Vagina (tissue), 2 donors: ENCODE measurements at regions not wholly inside any gene's neighbourhood (a gene's known extent, or its start where the extent isn't known, plus 50 kb on each side); places are given as distances from the start of the nearest gene placed in this dataset.

ENCODE experiments used
- POLR2A ChIP-seq, 2 donors: fragments of 450-650 bp; IDR thresholded peaks; one replicate each; pipeline ENCODE4 v1.6.1; 2017; ENCODE audit warnings: antibody characterized with exemption in 2 of 2, mild to moderate bottlenecking in 2 of 2, moderate library complexity in 2 of 2
- POLR2AphosphoS5 ChIP-seq, 2 donors: sonication (generic); formaldehyde crosslinking; IDR thresholded peaks; one replicate each; pipeline ENCODE4 v1.9.0; 2017; ENCODE audit warnings: antibody characterized with exemption in 2 of 2, mild to moderate bottlenecking in 2 of 2, low read depth in 1 of 2; ENCODE audit not compliant: insufficient read depth in 1 of 2
- TF ChIP-seq, protein P1 (sequence below), 3 experiments: fragments of 450-650 bp in 2 of 3; fragments of 200-600 bp in 1 of 3; sonication (generic) in 1 of 3; IDR thresholded peaks; one replicate each; pipeline ENCODE4 v1.5.1; 2017 to 2019; ENCODE audit warnings: antibody characterized with exemption in 3 of 3, mild to moderate bottlenecking in 2 of 3, moderate library complexity in 2 of 3

DNA sequence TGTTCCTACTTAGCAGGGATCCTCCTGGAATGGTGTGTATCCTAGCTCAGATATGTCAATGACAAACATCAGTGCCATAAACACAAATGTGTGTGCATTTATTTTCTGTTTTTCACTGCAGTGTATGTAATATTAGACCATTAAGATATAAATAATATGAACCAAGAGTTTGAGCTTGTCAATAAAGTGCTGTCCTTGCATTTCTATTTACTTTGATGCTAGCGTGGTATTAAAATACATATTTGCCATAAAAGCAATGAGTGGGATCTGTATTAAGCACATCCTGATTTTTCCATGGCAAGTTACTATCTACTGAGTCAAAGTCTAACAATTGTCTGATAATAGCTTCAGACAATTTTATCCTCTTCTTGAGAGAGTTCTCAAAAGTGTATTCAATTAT lies 157.6 kb downstream of the DIRAS2 start:
- TF ChIP-seq, protein P1, sequence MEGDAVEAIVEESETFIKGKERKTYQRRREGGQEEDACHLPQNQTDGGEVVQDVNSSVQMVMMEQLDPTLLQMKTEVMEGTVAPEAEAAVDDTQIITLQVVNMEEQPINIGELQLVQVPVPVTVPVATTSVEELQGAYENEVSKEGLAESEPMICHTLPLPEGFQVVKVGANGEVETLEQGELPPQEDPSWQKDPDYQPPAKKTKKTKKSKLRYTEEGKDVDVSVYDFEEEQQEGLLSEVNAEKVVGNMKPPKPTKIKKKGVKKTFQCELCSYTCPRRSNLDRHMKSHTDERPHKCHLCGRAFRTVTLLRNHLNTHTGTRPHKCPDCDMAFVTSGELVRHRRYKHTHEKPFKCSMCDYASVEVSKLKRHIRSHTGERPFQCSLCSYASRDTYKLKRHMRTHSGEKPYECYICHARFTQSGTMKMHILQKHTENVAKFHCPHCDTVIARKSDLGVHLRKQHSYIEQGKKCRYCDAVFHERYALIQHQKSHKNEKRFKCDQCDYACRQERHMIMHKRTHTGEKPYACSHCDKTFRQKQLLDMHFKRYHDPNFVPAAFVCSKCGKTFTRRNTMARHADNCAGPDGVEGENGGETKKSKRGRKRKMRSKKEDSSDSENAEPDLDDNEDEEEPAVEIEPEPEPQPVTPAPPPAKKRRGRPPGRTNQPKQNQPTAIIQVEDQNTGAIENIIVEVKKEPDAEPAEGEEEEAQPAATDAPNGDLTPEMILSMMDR (IDR thresholded peaks at IDR 0.05), result no peak
- TF ChIP-seq POLR2A (IDR thresholded peaks at IDR 0.05) (no peak), POLR2AphosphoS5 (IDR thresholded peaks at IDR 0.05; ENCODE audit: insufficient read depth in 1 of 2, low read depth in 1 of 2) (no peak)
